ENCODE measurements at regions not wholly inside any gene's neighbourhood (a gene's known extent, or its start where the extent isn't known, plus 50 kb on each side); places are given as distances from the start of the nearest gene placed in this dataset.

DNA sequence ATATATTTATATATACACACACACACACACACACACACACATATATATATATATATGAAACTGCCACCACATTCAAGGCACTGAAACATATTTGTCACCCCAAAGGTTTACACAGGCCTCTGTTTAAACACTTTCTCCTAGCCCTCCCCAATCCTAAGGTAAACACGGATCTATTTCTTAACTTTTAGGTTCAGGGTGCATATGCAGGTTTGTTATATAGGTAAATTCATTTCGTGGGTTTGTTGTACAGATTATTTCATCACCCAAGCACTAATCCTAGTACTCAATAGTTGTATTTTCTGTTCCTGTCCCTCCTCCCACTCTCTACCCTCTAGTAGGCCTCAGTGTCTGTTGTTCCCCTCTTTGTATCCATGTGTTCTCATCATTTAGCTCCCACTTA, 305.0 kb downstream of the GPR37 start:
- no peaks in the 10 kb centered on the region for H4K20me1 ChIP-seq
- H3K36me3 ChIP-seq, result no peaks in the 10 kb centered on the region
- H3K27ac ChIP-seq, result no peak overlapping the region
- no peaks in the 10 kb centered on the region for H3K4me1 ChIP-seq
- no peak overlapping the region for H3K4me2 ChIP-seq
- no peaks in the 10 kb centered on the region for H3K9me3 ChIP-seq
- no peak for TF ChIP-seq Cebpa-rat (IDR thresholded peaks at IDR 0.05)
- H3K4me3 ChIP-seq, result no peak overlapping the region
- H3K9ac ChIP-seq, result no peak overlapping the region
- no peaks in the 10 kb centered on the region for H3K27me3 ChIP-seq

DNA sequence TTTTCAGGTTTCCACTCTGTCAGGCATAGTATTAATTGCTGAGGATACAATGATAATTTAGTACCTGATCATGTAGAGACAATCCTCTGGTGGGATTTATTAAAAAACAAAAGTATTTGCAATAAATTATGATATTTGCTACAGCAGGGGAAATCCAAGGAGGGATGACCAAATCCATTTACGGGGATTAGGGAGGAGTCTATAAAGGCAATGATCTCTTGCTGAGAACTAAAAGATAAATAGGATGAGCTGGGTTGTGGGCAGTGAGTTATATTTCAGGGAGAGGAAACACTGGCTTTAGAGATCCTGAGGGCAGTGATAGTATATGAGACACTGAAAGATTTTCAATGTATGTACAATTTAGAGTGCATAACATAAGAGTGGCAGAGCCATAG, 305.5 kb downstream of the GPR37 start:
- Histone ChIP-seq H3K27ac (no peak overlapping the region), H3K27me3 (no peaks in the 10 kb centered on the region), H3K9me3 (no peaks in the 10 kb centered on the region), H3K4me2 (no peak overlapping the region), H4K20me1 (no peaks in the 10 kb centered on the region), H3K4me3 (no peak overlapping the region), H3K36me3 (no peaks in the 10 kb centered on the region), H3K9ac (no peak overlapping the region), H3K4me1 (no peaks in the 10 kb centered on the region)
- no peak for TF ChIP-seq Cebpa-rat (IDR thresholded peaks at IDR 0.05)

DNA sequence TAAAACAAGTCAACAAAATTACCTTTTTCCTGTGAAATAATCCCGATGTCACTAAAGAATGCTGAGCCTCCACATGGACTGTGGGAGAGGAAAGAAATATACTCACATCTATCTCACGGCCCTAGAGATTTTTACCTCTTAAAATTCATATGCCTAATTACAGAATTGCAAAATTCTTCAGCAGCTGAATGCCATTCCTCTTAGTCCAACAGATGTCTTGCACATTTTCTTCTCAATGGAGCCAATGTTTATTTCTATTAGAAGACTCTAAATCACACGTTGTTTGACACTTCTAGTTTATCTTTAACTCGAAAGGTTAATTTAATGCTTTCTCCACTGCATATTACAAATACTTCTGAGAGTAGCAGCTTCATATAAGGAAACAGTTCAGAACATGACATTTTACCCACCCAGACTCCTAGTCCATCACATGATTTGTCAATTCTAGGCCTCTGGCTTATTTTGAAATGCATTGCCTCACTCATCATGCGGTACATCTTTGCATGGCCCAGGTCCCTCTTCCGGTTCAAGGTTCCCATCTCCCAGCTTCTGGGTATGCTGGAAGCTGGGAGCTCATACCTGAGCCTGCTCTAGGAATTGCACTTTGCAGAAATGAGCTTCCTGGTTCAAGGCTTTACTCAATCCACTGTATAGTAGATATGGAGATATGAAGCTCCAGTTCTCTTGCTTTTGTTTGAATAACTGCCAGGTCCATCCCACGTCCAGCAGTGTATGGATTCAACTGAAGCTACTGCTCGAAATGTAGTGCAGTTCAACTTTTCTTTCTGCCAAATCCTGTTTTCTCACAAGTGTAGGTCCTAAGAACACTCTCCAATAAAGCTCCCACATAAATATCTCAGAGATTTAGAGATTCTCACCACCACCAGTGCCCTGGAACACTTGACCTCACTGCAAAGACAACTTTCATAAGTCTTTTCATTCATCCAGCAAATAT, 306.2 kb downstream of the GPR37 start:
- Histone ChIP-seq H4K20me1 (no peaks in the 10 kb centered on the region), H3K36me3 (no peaks in the 10 kb centered on the region), H3K27me3 (no peaks in the 10 kb centered on the region), H3K9me3 (no peaks in the 10 kb centered on the region), H3K4me2 (no peak overlapping the region), H3K9ac (no peak overlapping the region), H3K4me1 (no peaks in the 10 kb centered on the region), H3K27ac (no peak overlapping the region), H3K4me3 (no peak overlapping the region)
- TF ChIP-seq Cebpa-rat (IDR thresholded peaks at IDR 0.05), result no peak

- Histone ChIP-seq H3K36me3 (no peaks in the 10 kb centered on the region), H3K27ac (no peak overlapping the region), H3K4me2 (no peak overlapping the region), H3K9me3 (no peaks in the 10 kb centered on the region), H3K27me3 (no peaks in the 10 kb centered on the region), H3K4me3 (no peak overlapping the region), H4K20me1 (no peaks in the 10 kb centered on the region), H3K4me1 (no peaks in the 10 kb centered on the region), H3K9ac (no peak overlapping the region)
- TF ChIP-seq Cebpa-rat (IDR thresholded peaks at IDR 0.05), result no peak
Observed at GRCh38 chr7:124457841-124458240, 307.8 kb downstream of the GPR37 start.

GRCh38 chr7:124456286-124456685, 309.3 kb downstream of the GPR37 start:
- Histone ChIP-seq H3K27ac (no peak overlapping the region), H3K36me3 (no peaks in the 10 kb centered on the region), H4K20me1 (no peaks in the 10 kb centered on the region), H3K27me3 (no peaks in the 10 kb centered on the region), H3K4me2 (no peak overlapping the region), H3K4me1 (no peaks in the 10 kb centered on the region), H3K9ac (no peak overlapping the region), H3K4me3 (no peak overlapping the region), H3K9me3 (no peaks in the 10 kb centered on the region)
- TF ChIP-seq Cebpa-rat (IDR thresholded peaks at IDR 0.05), result no peak

GRCh38 chr7:124452186-124452585, 313.4 kb downstream of the GPR37 start:
- Histone ChIP-seq H3K9ac (no peak overlapping the region), H3K27me3 (no peaks in the 10 kb centered on the region), H3K27ac (no peak overlapping the region), H3K4me2 (no peak overlapping the region), H3K9me3 (no peaks in the 10 kb centered on the region), H3K36me3 (no peaks in the 10 kb centered on the region), H3K4me1 (no peaks in the 10 kb centered on the region), H4K20me1 (no peaks in the 10 kb centered on the region), H3K4me3 (no peak overlapping the region)
- TF ChIP-seq Cebpa-rat (IDR thresholded peaks at IDR 0.05), result no peak

- no peaks in the 10 kb centered on the region for H4K20me1 ChIP-seq
- no peak for TF ChIP-seq Cebpa-rat (IDR thresholded peaks at IDR 0.05)
- H3K9ac ChIP-seq, result no peak overlapping the region
- H3K4me3 ChIP-seq, result no peak overlapping the region
- H3K27ac ChIP-seq, result no peak overlapping the region
- no peaks in the 10 kb centered on the region for H3K27me3 ChIP-seq
- H3K36me3 ChIP-seq, result no peaks in the 10 kb centered on the region
- H3K4me2 ChIP-seq, result no peak overlapping the region
- H3K9me3 ChIP-seq, result no peaks in the 10 kb centered on the region
- no peaks in the 10 kb centered on the region for H3K4me1 ChIP-seq
Observed at GRCh38 chr7:124449896-124450295, 315.7 kb downstream of the GPR37 start.

DNA sequence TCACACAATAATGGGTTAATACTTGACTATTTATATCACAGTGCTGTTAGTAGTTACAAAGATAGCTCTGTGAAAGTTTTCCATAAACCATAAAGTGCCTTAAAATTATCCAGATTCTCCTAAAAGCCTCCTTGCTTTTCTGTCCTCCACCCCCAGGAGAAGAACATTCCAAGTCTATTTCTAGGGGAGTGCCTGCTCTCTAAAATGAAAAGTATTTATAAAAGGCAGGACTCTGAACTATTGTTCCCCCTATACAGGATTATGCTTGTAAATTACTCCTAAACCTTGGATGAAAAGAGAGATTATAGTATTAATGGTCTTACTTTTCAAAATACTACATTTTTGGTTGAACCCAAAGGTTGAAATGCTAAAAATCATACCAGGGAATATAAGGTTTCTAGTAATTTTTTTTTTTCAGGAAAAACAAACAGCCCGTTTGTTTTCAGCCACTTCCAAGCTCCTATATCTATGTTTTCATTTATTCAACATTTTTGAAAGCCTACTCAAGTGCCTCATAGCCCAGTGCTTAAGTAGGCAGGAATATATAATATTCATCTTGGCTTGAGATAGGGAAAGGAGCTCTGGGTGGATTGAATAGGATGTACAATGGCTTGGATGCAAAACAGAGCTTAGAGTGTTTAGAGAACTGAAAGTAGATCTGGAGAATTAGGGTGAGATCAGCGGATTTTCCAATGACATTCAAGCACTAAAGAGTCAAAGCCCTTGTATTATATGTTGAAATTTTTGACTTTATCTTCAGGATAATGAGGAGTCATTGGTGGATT, 320.7 kb downstream of the GPR37 start:
- TF ChIP-seq Cebpa-rat (IDR thresholded peaks at IDR 0.05), result no peak
- no peaks in the 10 kb centered on the region for H4K20me1 ChIP-seq
- H3K9ac ChIP-seq, result no peak overlapping the region
- no peaks in the 10 kb centered on the region for H3K36me3 ChIP-seq
- H3K27me3 ChIP-seq, result no peaks in the 10 kb centered on the region
- no peaks in the 10 kb centered on the region for H3K4me1 ChIP-seq
- H3K4me3 ChIP-seq, result no peak overlapping the region
- H3K4me2 ChIP-seq, result no peak overlapping the region
- no peaks in the 10 kb centered on the region for H3K9me3 ChIP-seq
- no peak overlapping the region for H3K27ac ChIP-seq

DNA sequence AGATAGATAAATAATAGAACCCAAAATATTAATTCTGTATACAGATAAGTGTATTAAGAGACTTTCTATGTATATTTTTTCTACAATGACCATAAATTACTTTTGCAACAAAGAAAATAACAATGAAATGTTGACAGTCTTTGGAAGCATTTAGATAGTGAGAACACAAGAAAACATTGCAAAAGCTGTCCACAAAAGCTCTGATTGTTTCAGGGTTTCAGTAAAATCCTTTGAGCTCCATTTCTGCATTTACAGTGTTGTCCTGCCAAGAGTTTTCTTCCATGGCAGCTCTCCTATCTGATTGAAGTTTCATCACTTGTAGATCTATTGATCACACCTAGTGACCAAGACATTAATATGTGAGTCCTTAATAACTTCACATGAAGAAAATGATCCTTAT, 321.8 kb downstream of the GPR37 start:
- no peak for TF ChIP-seq Cebpa-rat (IDR thresholded peaks at IDR 0.05)
- H3K4me3 ChIP-seq, result no peak overlapping the region
- H3K27me3 ChIP-seq, result no peaks in the 10 kb centered on the region
- H4K20me1 ChIP-seq, result no peaks in the 10 kb centered on the region
- no peak overlapping the region for H3K4me2 ChIP-seq
- no peak overlapping the region for H3K27ac ChIP-seq
- no peaks in the 10 kb centered on the region for H3K4me1 ChIP-seq
- no peaks in the 10 kb centered on the region for H3K9me3 ChIP-seq
- no peaks in the 10 kb centered on the region for H3K36me3 ChIP-seq
- H3K9ac ChIP-seq, result no peak overlapping the region

- Histone ChIP-seq H4K20me1 (no peaks in the 10 kb centered on the region), H3K9me3 (no peaks in the 10 kb centered on the region), H3K27ac (no peak overlapping the region), H3K4me3 (no peak overlapping the region), H3K4me1 (no peaks in the 10 kb centered on the region), H3K36me3 (no peaks in the 10 kb centered on the region), H3K9ac (no peak overlapping the region), H3K27me3 (no peaks in the 10 kb centered on the region), H3K4me2 (no peak overlapping the region)
- no peak for TF ChIP-seq Cebpa-rat (IDR thresholded peaks at IDR 0.05)
Observed at GRCh38 chr7:124440081-124440480, 325.5 kb downstream of the GPR37 start.

Data from BLaER1 (cell line).